ENCODE measurements at regions not wholly inside any gene's neighbourhood (a gene's known extent, or its start where the extent isn't known, plus 50 kb on each side); places are given as distances from the start of the nearest gene placed in this dataset.
"Not testable (repeated sequence)": the region's sequence is repeated elsewhere in the genome, so short reads cannot be mapped to it uniquely, and the experiment has no call there.

- no peak for ATAC-seq
Observed at GRCh38 chr5:56313004-56313531, 79.9 kb upstream of the ANKRD55 start.

- no peak for ATAC-seq
Observed at GRCh38 chr5:56311306-56311905, 78.3 kb upstream of the ANKRD55 start.

GRCh38 chr5:56310711-56311204, 77.6 kb upstream of the ANKRD55 start:
- no peak for ATAC-seq

GRCh38 chr5:56309262-56309826, 76.2 kb upstream of the ANKRD55 start:
- ATAC-seq = no peak

- ATAC-seq = no peak
Observed at GRCh38 chr5:56307714-56308333, 74.7 kb upstream of the ANKRD55 start.

- ATAC-seq = no peak
Observed at GRCh38 chr5:56306433-56307150, 73.5 kb upstream of the ANKRD55 start.

- ATAC-seq = no peak
Observed at GRCh38 chr5:56305001-56305950, 72.1 kb upstream of the ANKRD55 start.

- ATAC-seq = no peak
Observed at GRCh38 chr5:56303511-56303910, 70.4 kb upstream of the ANKRD55 start.

GRCh38 chr5:56302027-56302426, 68.9 kb upstream of the ANKRD55 start:
- no peak for ATAC-seq

GRCh38 chr5:56301069-56301468, 67.9 kb upstream of the ANKRD55 start:
- ATAC-seq = peak; percentile 93

GRCh38 chr5:56299212-56299611, 66.1 kb upstream of the ANKRD55 start:
- no peak for ATAC-seq

- no peak for ATAC-seq
Observed at GRCh38 chr5:56298336-56299090, 65.4 kb upstream of the ANKRD55 start.

- no peak for ATAC-seq
Observed at GRCh38 chr5:56297851-56298250, 64.7 kb upstream of the ANKRD55 start.

- not testable (repeated sequence) for ATAC-seq
Observed at GRCh38 chr5:56295311-56295710, 62.2 kb upstream of the ANKRD55 start.

GRCh38 chr5:56294354-56294753, 61.2 kb upstream of the ANKRD55 start:
- no peak for ATAC-seq

GRCh38 chr5:56292874-56293273, 59.7 kb upstream of the ANKRD55 start:
- ATAC-seq = not testable (repeated sequence)

GRCh38 chr5:56291661-56292374, 58.7 kb upstream of the ANKRD55 start:
- ATAC-seq = no peak

GRCh38 chr5:56291079-56291643, 58.0 kb upstream of the ANKRD55 start:
- ATAC-seq = no peak

GRCh38 chr5:56290378-56291078, 57.4 kb upstream of the ANKRD55 start:
- ATAC-seq = no peak

GRCh38 chr5:56289602-56289987, 56.5 kb upstream of the ANKRD55 start:
- ATAC-seq = no peak

Measured in esophagus mucosa (tissue), 1 donor.